Stomach (tissue), 4 donors: ENCODE measurements at regions not wholly inside any gene's neighbourhood (a gene's known extent, or its start where the extent isn't known, plus 50 kb on each side); places are given as distances from the start of the nearest gene placed in this dataset.

Source experiments
- CTCF ChIP-seq, 7 experiments: fragments of 450-650 bp in 4 of 7; fragments of 200-600 bp in 3 of 7; sonication (generic) in 3 of 7; IDR thresholded peaks; one replicate each; pipeline ENCODE4 v1.5.1; 2016 to 2019; ENCODE audit warnings: antibody characterized with exemption in 7 of 7, control low read depth in 2 of 7, mild to moderate bottlenecking in 1 of 7
- EP300 ChIP-seq: sonication (generic); formaldehyde crosslinking; IDR thresholded peaks from one replicate; pipeline ENCODE4 v1.6.1; 2017; ENCODE audit warnings: antibody characterized with exemption
- POLR2A ChIP-seq, 4 donors: fragments of 450-650 bp; IDR thresholded peaks; one replicate each; pipeline ENCODE4 v1.6.1; 2016; ENCODE audit warnings: antibody characterized with exemption in 4 of 4, control low read depth in 2 of 4, mild to moderate bottlenecking in 1 of 4, moderate library complexity in 1 of 4
- POLR2AphosphoS5 ChIP-seq, 3 donors: sonication (generic); formaldehyde crosslinking; IDR thresholded peaks; one replicate each; pipeline ENCODE4 v1.6.1; 2016; ENCODE audit warnings: antibody characterized with exemption in 3 of 3

GRCh38 chr5:176166427-176166826 lies 71.8 kb upstream of the SIMC1 start:
- TF ChIP-seq POLR2AphosphoS5 (IDR thresholded peaks at IDR 0.05) (no peak), CTCF (IDR thresholded peaks at IDR 0.05) (no peak), EP300 (no peak), POLR2A (IDR thresholded peaks at IDR 0.05) (no peak)
